ENCODE measurements at regions not wholly inside any gene's neighbourhood (a gene's known extent, or its start where the extent isn't known, plus 50 kb on each side); places are given as distances from the start of the nearest gene placed in this dataset.

- Histone ChIP-seq H3K9me3 (ENCODE audit: control insufficient read depth, insufficient read depth, low read length) (no peaks in the 10 kb centered on the region), H3K27me3 (ENCODE audit: control insufficient read depth, insufficient read depth, low read length) (no peaks in the 10 kb centered on the region), H3K4me1 (ENCODE audit: control insufficient read depth, insufficient read depth, low read length) (no peaks in the 10 kb centered on the region), H3K27ac (ENCODE audit: low read depth, low read length) (no peak overlapping the region), H3K4me3 (ENCODE audit: low read depth, low read length) (no peak overlapping the region), H3K36me3 (ENCODE audit: control insufficient read depth, insufficient read depth, low read length) (no peaks in the 10 kb centered on the region)
- 58% methylated on average over 1 of the region's 1 CpG for WGBS (ENCODE audit: insufficient coverage)
- peak in 2 of 6 donors; percentile 35 to 40 for DNase-seq (ENCODE audit: low read depth in 4 of 6, low spot score in 6 of 6)
Measured at GRCh38 chr13:90673746-90674145, 673.7 kb upstream of the MIR17HG start.

GRCh38 chr13:90675129-90675528, 672.4 kb upstream of the MIR17HG start:
- no peak overlapping the region for H3K27ac ChIP-seq (ENCODE audit: low read depth, low read length)
- H3K4me1 ChIP-seq (ENCODE audit: control insufficient read depth, insufficient read depth, low read length) = no peaks in the 10 kb centered on the region
- WGBS (ENCODE audit: insufficient coverage) = no CpG with 5 or more reads among the region's 2 CpGs
- peak in 1 of 6 donors; percentile 17 for DNase-seq (ENCODE audit: low read depth in 4 of 6, low spot score in 6 of 6)
- H3K36me3 ChIP-seq (ENCODE audit: control insufficient read depth, insufficient read depth, low read length) = no peaks in the 10 kb centered on the region
- no peaks in the 10 kb centered on the region for H3K27me3 ChIP-seq (ENCODE audit: control insufficient read depth, insufficient read depth, low read length)
- H3K9me3 ChIP-seq (ENCODE audit: control insufficient read depth, insufficient read depth, low read length) = no peaks in the 10 kb centered on the region
- no peak overlapping the region for H3K4me3 ChIP-seq (ENCODE audit: low read depth, low read length)

GRCh38 chr13:90680826-90681225, 666.7 kb upstream of the MIR17HG start:
- DNase-seq (ENCODE audit: low read depth in 4 of 6, low spot score in 6 of 6) = no peak
- no peaks in the 10 kb centered on the region for H3K9me3 ChIP-seq (ENCODE audit: control insufficient read depth, insufficient read depth, low read length)
- no peaks in the 10 kb centered on the region for H3K4me1 ChIP-seq (ENCODE audit: control insufficient read depth, insufficient read depth, low read length)
- H3K36me3 ChIP-seq (ENCODE audit: control insufficient read depth, insufficient read depth, low read length) = no peaks in the 10 kb centered on the region
- no peaks in the 10 kb centered on the region for H3K27me3 ChIP-seq (ENCODE audit: control insufficient read depth, insufficient read depth, low read length)
- H3K27ac ChIP-seq (ENCODE audit: low read depth, low read length) = no peak overlapping the region
- no CpG with 5 or more reads among the region's 3 CpGs for WGBS (ENCODE audit: insufficient coverage)
- no peak overlapping the region for H3K4me3 ChIP-seq (ENCODE audit: low read depth, low read length)

GRCh38 chr13:90683711-90684131, 663.8 kb upstream of the MIR17HG start:
- H3K27me3 ChIP-seq (ENCODE audit: control insufficient read depth, insufficient read depth, low read length) = no peaks in the 10 kb centered on the region
- no peak overlapping the region for H3K4me3 ChIP-seq (ENCODE audit: low read depth, low read length)
- no peaks in the 10 kb centered on the region for H3K4me1 ChIP-seq (ENCODE audit: control insufficient read depth, insufficient read depth, low read length)
- H3K36me3 ChIP-seq (ENCODE audit: control insufficient read depth, insufficient read depth, low read length) = no peaks in the 10 kb centered on the region
- WGBS (ENCODE audit: insufficient coverage) = 92% methylated on average over 4 of the region's 6 CpGs
- H3K9me3 ChIP-seq (ENCODE audit: control insufficient read depth, insufficient read depth, low read length) = no peaks in the 10 kb centered on the region
- DNase-seq (ENCODE audit: low read depth in 4 of 6, low spot score in 6 of 6) = peak in 1 of 6 donors; percentile 39
- H3K27ac ChIP-seq (ENCODE audit: low read depth, low read length) = no peak overlapping the region

- no peak for DNase-seq (ENCODE audit: low read depth in 4 of 6, low spot score in 6 of 6)
- Histone ChIP-seq H3K4me1 (ENCODE audit: control insufficient read depth, insufficient read depth, low read length) (no peaks in the 10 kb centered on the region), H3K27me3 (ENCODE audit: control insufficient read depth, insufficient read depth, low read length) (no peaks in the 10 kb centered on the region), H3K4me3 (ENCODE audit: low read depth, low read length) (no peak overlapping the region), H3K9me3 (ENCODE audit: control insufficient read depth, insufficient read depth, low read length) (no peaks in the 10 kb centered on the region), H3K27ac (ENCODE audit: low read depth, low read length) (no peak overlapping the region), H3K36me3 (ENCODE audit: control insufficient read depth, insufficient read depth, low read length) (no peaks in the 10 kb centered on the region)
- WGBS (ENCODE audit: insufficient coverage) = 92% methylated on average over 2 of the region's 3 CpGs
Measured at GRCh38 chr13:90686442-90686841, 661.0 kb upstream of the MIR17HG start.

GRCh38 chr13:90689111-90689510, 658.4 kb upstream of the MIR17HG start:
- H3K27me3 ChIP-seq (ENCODE audit: control insufficient read depth, insufficient read depth, low read length) = no peaks in the 10 kb centered on the region
- H3K27ac ChIP-seq (ENCODE audit: low read depth, low read length) = no peak overlapping the region
- DNase-seq (ENCODE audit: low read depth in 4 of 6, low spot score in 6 of 6) = no peak
- no peaks in the 10 kb centered on the region for H3K4me1 ChIP-seq (ENCODE audit: control insufficient read depth, insufficient read depth, low read length)
- H3K4me3 ChIP-seq (ENCODE audit: low read depth, low read length) = no peak overlapping the region
- H3K36me3 ChIP-seq (ENCODE audit: control insufficient read depth, insufficient read depth, low read length) = no peaks in the 10 kb centered on the region
- no CpG with 5 or more reads among the region's 3 CpGs for WGBS (ENCODE audit: insufficient coverage)
- no peaks in the 10 kb centered on the region for H3K9me3 ChIP-seq (ENCODE audit: control insufficient read depth, insufficient read depth, low read length)

- no peak overlapping the region for H3K4me3 ChIP-seq (ENCODE audit: low read depth, low read length)
- no peak overlapping the region for H3K27ac ChIP-seq (ENCODE audit: low read depth, low read length)
- no peaks in the 10 kb centered on the region for H3K27me3 ChIP-seq (ENCODE audit: control insufficient read depth, insufficient read depth, low read length)
- peak in 1 of 6 donors; percentile 72 for DNase-seq (ENCODE audit: low read depth in 4 of 6, low spot score in 6 of 6)
- H3K9me3 ChIP-seq (ENCODE audit: control insufficient read depth, insufficient read depth, low read length) = no peaks in the 10 kb centered on the region
- no peaks in the 10 kb centered on the region for H3K36me3 ChIP-seq (ENCODE audit: control insufficient read depth, insufficient read depth, low read length)
- no CpG with 5 or more reads among the region's 5 CpGs for WGBS (ENCODE audit: insufficient coverage)
- no peaks in the 10 kb centered on the region for H3K4me1 ChIP-seq (ENCODE audit: control insufficient read depth, insufficient read depth, low read length)
Measured at GRCh38 chr13:90690458-90691080, 656.9 kb upstream of the MIR17HG start.

- no peaks in the 10 kb centered on the region for H3K9me3 ChIP-seq (ENCODE audit: control insufficient read depth, insufficient read depth, low read length)
- no peaks in the 10 kb centered on the region for H3K27me3 ChIP-seq (ENCODE audit: control insufficient read depth, insufficient read depth, low read length)
- H3K4me3 ChIP-seq (ENCODE audit: low read depth, low read length) = no peak overlapping the region
- H3K4me1 ChIP-seq (ENCODE audit: control insufficient read depth, insufficient read depth, low read length) = no peaks in the 10 kb centered on the region
- DNase-seq (ENCODE audit: low read depth in 4 of 6, low spot score in 6 of 6) = no peak
- H3K27ac ChIP-seq (ENCODE audit: low read depth, low read length) = no peak overlapping the region
- no CpG with 5 or more reads among the region's 1 CpG for WGBS (ENCODE audit: insufficient coverage)
- H3K36me3 ChIP-seq (ENCODE audit: control insufficient read depth, insufficient read depth, low read length) = no peaks in the 10 kb centered on the region
Measured at GRCh38 chr13:90696254-90696653, 651.2 kb upstream of the MIR17HG start.

GRCh38 chr13:90696656-90697055, 650.8 kb upstream of the MIR17HG start:
- Histone ChIP-seq H3K27me3 (ENCODE audit: control insufficient read depth, insufficient read depth, low read length) (no peaks in the 10 kb centered on the region), H3K9me3 (ENCODE audit: control insufficient read depth, insufficient read depth, low read length) (no peaks in the 10 kb centered on the region), H3K27ac (ENCODE audit: low read depth, low read length) (no peak overlapping the region), H3K36me3 (ENCODE audit: control insufficient read depth, insufficient read depth, low read length) (no peaks in the 10 kb centered on the region), H3K4me1 (ENCODE audit: control insufficient read depth, insufficient read depth, low read length) (no peaks in the 10 kb centered on the region), H3K4me3 (ENCODE audit: low read depth, low read length) (no peak overlapping the region)
- WGBS (ENCODE audit: insufficient coverage) = no CpG with 5 or more reads among the region's 5 CpGs
- no peak for DNase-seq (ENCODE audit: low read depth in 4 of 6, low spot score in 6 of 6)

GRCh38 chr13:90700340-90700739, 647.1 kb upstream of the MIR17HG start:
- H3K4me3 ChIP-seq (ENCODE audit: low read depth, low read length) = no peak overlapping the region
- WGBS (ENCODE audit: insufficient coverage) = 89% methylated on average over 1 of the region's 1 CpG
- H3K27me3 ChIP-seq (ENCODE audit: control insufficient read depth, insufficient read depth, low read length) = no peaks in the 10 kb centered on the region
- H3K4me1 ChIP-seq (ENCODE audit: control insufficient read depth, insufficient read depth, low read length) = no peaks in the 10 kb centered on the region
- no peak for DNase-seq (ENCODE audit: low read depth in 4 of 6, low spot score in 6 of 6)
- H3K27ac ChIP-seq (ENCODE audit: low read depth, low read length) = no peak overlapping the region
- H3K9me3 ChIP-seq (ENCODE audit: control insufficient read depth, insufficient read depth, low read length) = no peaks in the 10 kb centered on the region
- H3K36me3 ChIP-seq (ENCODE audit: control insufficient read depth, insufficient read depth, low read length) = no peaks in the 10 kb centered on the region

Data from spinal cord (tissue), 9 donors.